ENCODE measurements at regions not wholly inside any gene's neighbourhood (a gene's known extent, or its start where the extent isn't known, plus 50 kb on each side); places are given as distances from the start of the nearest gene placed in this dataset.

GRCh38 chr5:118762291-118762690 lies 226.1 kb downstream of the DTWD2 start (continued):
- TF ChIP-seq CREB1 (CRISPR knock-in tag; IDR thresholded peaks at IDR 0.05; ENCODE audit: low read depth), result no peak
- no peak for TF ChIP-seq CTCF (conservative IDR thresholded peaks at IDR 0.05; ENCODE audit: low read depth in 2 of 2)

GRCh38 chr5:118761814-118762213 lies 226.5 kb downstream of the DTWD2 start:
- H3K9me2 ChIP-seq (ENCODE audit: insufficient read depth), result no peaks in the 10 kb centered on the region; the same call in 1 of the 2 replicates
- no peaks in the 10 kb centered on the region for H3K4me1 ChIP-seq (ENCODE audit: insufficient read depth)
- Mint-ChIP-seq H3K9me3 (no peaks in the 10 kb centered on the region; the same call in 2 of the 3 replicates), H3K27me3 (ENCODE audit: insufficient read depth, low read depth, poor library complexity) (no peaks in the 10 kb centered on the region), H3K27ac (no peak overlapping the region), H3K4me1 (no peaks in the 10 kb centered on the region), H3K36me3 (ENCODE audit: low read depth) (no peaks in the 10 kb centered on the region), H3K4me3 (no peak overlapping the region)
- no peaks in the 10 kb centered on the region for H3F3A ChIP-seq (replicated peaks; ENCODE audit: low read depth)
- H3K4me3 ChIP-seq, result no peak overlapping the region
- H3K27ac ChIP-seq (ENCODE audit: low read depth), result no peak overlapping the region
- H3K79me2 ChIP-seq (replicated peaks; ENCODE audit: insufficient read depth), result no peaks in the 10 kb centered on the region
- H3K36me3 ChIP-seq (ENCODE audit: insufficient read depth), result no peaks in the 10 kb centered on the region
- no peak overlapping the region for H3K4me2 ChIP-seq
- TF ChIP-seq ZNF462 (CRISPR knock-in tag; IDR thresholded peaks at IDR 0.05), result no peak
- TF ChIP-seq ZNF114 (CRISPR knock-in tag; IDR thresholded peaks at IDR 0.05), result no peak
- no peak for TF ChIP-seq REST (IDR thresholded peaks at IDR 0.05; ENCODE audit: unreplicated experiment)
- TF ChIP-seq POLR2AphosphoS5 (IDR thresholded peaks at IDR 0.05; ENCODE audit: low read depth), result no peak
- no peak for TF ChIP-seq ETS1 (IDR thresholded peaks at IDR 0.05)
- no peak for TF ChIP-seq JUNB (IDR thresholded peaks at IDR 0.05; ENCODE audit: unreplicated experiment)
- TF ChIP-seq CTCF (conservative IDR thresholded peaks at IDR 0.05; ENCODE audit: low read depth in 2 of 2), result no peak
- TF ChIP-seq CREB1 (CRISPR knock-in tag; IDR thresholded peaks at IDR 0.05; ENCODE audit: low read depth), result no peak
- no peak for TF ChIP-seq ZNF331 (CRISPR knock-in tag; IDR thresholded peaks at IDR 0.05; ENCODE audit: low read depth)
- no peak for TF ChIP-seq NANOG (IDR thresholded peaks at IDR 0.05; ENCODE audit: borderline replicate concordance)
- 0 out of 2 replicates have a peak overlapping the region, but pooled peaks have one; percentile 47 for H2AFZ ChIP-seq
- H4K20me1 ChIP-seq (replicated peaks; ENCODE audit: insufficient read depth), result no peaks in the 10 kb centered on the region
- ATAC-seq (no peak), DNase-seq (ENCODE audit: low spot score) (no peak)
- no peaks in the 10 kb centered on the region for H3K27me3 ChIP-seq (ENCODE audit: insufficient read depth)

Measured in GM23338 (cell line).